ENCODE measurements at regions not wholly inside any gene's neighbourhood (a gene's known extent, or its start where the extent isn't known, plus 50 kb on each side); places are given as distances from the start of the nearest gene placed in this dataset.

GRCh38 chr12:33093534-33093933, 197.0 kb upstream of the PKP2 start:
- TF ChIP-seq CTCF (IDR thresholded peaks at IDR 0.05) (no peak), EP300 (IDR thresholded peaks at IDR 0.05) (no peak)

Data from sigmoid colon (tissue), 4 donors.